EH (cell line): ENCODE measurements at regions not wholly inside any gene's neighbourhood (a gene's known extent, or its start where the extent isn't known, plus 50 kb on each side); places are given as distances from the start of the nearest gene placed in this dataset.

Experiments used
- DNase-seq: peaks from one replicate; pipeline ENCODE4 v3.0.0-alpha.2; 2015; ENCODE audit warnings: low read depth

GRCh38 chr11:129590753-129591475, 215.3 kb downstream of the BARX2 start:
- DNase-seq, result no peak

DNA sequence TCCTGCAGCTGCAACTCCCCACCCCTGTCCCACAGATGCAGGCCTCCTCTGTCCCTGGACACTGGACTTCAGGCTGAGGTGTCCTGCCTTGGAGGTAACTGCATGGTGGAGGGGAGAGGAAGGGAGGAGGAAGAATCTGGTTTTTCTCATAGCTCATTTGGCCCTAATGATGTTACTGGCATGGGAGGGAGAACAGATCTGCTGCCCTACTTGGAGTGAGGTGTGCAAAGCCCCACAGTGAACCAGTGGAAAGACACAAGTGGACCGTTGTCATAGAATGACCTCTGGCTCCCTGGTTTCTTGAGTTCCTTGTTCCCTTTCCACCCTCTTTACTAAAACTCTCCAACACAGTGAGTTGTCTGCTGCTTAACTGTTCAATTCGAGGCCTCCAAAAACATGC, 215.9 kb downstream of the BARX2 start:
- no peak for DNase-seq

- DNase-seq, result no peak
Observed at GRCh38 chr11:129592191-129592590, 216.5 kb downstream of the BARX2 start.

DNA sequence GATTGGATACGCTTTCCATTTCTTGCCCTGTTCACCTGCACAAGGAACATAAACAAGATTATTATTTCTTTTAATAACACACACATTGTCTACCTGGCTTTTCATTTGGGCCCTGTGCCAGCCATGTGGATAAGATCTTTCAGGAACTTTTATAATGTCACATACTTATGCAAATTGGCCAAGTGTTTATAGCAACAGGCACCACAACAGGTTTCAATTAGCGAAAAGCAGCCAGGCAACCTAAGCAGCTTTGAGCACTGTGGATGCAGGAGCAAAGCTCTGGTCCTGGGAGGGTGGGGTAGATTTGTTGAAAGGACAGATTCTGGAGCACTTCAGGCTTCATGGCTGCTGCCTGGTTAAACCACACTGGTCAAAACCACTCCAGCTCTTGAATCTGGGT, 217.4 kb downstream of the BARX2 start:
- DNase-seq, result no peak

- no peak for DNase-seq
Observed at GRCh38 chr11:129595038-129595962, 219.7 kb downstream of the BARX2 start.

- DNase-seq, result no peak
Observed at GRCh38 chr11:129596351-129596750, 219.3 kb upstream of the TMEM45B start.

DNA sequence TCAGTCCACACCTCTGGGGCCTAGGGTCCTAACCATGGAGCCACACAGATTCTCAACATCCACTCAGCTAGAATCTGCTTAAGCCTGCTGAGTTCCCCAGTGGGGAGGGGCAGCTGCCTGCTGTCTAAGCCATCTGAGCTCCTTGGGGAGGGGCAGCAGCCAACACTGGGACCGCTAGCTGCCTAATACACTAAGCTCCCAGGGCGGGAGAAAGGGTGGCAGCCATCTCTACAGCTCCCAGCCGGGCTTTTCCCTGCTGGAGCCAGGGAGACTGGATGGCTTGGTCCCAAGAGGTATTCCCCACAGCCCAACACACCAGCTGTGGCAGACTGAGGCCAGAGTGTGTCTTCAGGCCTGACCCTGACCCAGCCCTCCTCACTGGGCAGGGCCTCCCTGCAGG, 217.3 kb upstream of the TMEM45B start:
- no peak for DNase-seq

DNA sequence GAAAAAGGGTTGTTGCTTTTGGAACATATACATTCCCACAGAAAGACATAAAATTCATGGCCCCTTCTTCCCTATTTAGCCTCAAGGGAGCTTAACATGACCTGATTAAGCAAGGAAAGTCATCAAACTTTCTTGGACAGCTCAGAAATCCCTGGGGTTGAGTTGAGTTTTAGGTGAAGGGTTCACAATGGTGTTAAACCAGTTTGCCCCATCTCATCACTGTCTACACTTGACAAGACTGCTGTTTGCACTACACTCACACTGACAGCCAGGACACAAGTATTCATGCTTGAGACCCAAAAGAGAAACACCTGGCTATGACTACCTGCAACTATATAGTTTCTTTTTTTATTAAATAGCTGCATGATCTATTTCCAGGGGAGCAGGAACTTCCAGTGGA, 209.8 kb upstream of the TMEM45B start:
- DNase-seq, result no peak

DNA sequence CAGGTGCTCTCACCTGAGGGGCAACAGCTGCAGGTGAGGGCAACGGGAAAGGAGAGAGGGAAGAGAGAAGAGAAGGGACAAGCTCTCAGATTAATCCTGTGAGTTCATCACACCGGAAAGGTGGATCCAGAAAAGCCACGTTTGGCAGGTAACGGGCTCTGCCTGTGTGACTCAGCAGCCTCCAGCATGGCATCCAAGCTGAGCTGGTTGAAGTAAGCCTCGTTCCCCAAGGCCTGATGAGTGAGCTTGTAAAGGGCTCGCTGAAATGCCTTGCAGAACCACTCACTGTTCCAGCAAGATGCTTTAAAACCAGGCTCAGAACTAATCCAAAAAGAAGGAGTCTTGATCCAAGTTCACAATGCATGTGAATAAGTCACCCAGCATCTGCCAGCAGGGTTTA, 206.9 kb upstream of the TMEM45B start:
- no peak for DNase-seq

GRCh38 chr11:129610125-129610524, 205.5 kb upstream of the TMEM45B start:
- DNase-seq, result no peak

GRCh38 chr11:129610545-129610944, 205.1 kb upstream of the TMEM45B start:
- no peak for DNase-seq

- DNase-seq, result peak; percentile 2
Observed at GRCh38 chr11:129611661-129612446, 203.8 kb upstream of the TMEM45B start.

DNA sequence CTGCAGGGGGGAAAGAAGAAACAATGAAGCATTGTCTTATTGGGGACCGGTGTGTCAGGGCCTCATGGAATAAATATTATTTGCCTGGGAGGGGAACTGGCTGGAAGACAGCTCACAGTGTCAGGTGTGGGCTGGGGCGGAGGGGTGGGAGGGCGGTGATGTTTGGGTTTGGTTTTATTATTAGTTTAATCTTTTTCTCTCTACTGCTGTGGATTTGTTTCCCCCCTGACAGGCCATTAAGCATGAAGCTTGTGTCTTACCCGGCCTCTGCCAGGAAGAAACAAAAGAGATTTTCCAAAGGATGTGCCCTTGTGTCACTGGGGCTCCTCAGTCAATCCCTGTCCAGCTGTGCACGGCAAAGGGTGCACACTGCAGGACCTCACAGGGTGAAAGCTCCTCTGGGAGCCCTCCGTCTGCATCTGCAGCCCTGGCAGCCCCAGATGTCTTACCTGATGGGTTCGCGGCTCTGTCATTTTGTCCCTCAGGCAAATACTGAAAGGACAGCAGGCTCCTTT, 203.1 kb upstream of the TMEM45B start:
- DNase-seq, result no peak

GRCh38 chr11:129613071-129613470, 202.6 kb upstream of the TMEM45B start:
- DNase-seq, result no peak

GRCh38 chr11:129614256-129614944, 201.2 kb upstream of the TMEM45B start:
- DNase-seq, result no peak

- DNase-seq, result no peak
Observed at GRCh38 chr11:129618046-129618569, 197.5 kb upstream of the TMEM45B start.

DNA sequence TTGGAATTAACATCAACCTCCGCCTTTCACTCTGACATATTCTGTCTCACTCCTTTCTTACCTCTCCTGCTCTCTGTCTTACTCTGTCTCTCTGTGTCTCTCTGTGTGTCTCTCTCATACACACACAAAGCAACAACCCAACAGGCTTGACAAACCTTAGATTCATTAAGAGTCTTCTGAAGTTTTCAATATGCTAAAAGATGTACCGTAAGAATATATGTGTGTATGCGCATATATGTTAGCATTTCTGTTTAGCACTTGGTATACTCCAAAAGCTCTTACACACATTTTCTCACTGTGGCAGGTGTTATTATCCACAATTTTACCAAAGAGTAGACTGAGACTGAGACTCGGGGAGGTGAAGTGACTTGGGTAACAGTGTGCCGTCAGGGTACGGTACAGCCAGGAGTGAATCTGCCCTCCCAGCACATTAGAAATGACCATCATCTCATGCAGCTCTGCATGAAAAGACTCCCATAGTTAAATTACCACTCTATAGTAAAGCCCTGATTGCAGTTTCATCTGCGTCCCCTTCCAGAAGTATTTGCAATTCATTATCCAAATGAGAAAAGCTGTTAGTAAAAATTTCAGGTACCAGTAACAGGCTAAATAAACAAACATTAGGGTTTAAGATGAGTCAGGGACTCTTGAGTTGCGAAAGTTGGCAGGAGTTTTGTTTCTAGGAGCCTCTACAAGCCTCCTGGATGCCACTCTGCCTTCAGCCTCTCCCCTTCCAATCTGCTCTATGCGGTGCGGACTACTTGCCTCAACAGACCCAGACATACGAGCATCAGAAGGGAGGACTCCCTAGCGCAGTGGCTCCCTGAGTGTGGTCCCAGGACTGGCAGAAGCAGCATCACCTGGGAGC, 195.2 kb upstream of the TMEM45B start:
- DNase-seq, result no peak

- no peak for DNase-seq
Observed at GRCh38 chr11:129625930-129626329, 189.7 kb upstream of the TMEM45B start.

DNA sequence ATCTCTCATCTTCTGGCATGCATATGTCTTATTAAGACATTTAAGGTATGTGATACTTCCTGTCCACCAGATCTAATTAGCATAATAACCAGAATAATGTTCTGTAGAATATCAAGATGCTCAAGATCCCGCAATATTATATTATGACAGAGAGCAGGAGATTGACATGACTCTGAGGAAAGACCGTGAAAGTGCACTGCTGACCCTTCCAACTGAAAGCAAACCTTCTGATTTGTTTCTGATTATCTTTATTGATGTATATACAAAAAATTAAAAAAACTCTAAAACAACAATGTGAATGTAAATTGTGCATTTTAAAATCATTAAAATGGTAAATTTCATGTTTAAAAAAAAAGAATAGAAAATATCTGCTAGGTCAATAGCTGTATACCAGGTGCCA, 184.4 kb upstream of the TMEM45B start:
- no peak for DNase-seq

- no peak for DNase-seq
Observed at GRCh38 chr11:129636926-129637325, 178.7 kb upstream of the TMEM45B start.
